ENCODE measurements at regions not wholly inside any gene's neighbourhood (a gene's known extent, or its start where the extent isn't known, plus 50 kb on each side); places are given as distances from the start of the nearest gene placed in this dataset.
"Not testable (repeated sequence)": the region's sequence is repeated elsewhere in the genome, so short reads cannot be mapped to it uniquely, and the experiment has no call there.

DNA sequence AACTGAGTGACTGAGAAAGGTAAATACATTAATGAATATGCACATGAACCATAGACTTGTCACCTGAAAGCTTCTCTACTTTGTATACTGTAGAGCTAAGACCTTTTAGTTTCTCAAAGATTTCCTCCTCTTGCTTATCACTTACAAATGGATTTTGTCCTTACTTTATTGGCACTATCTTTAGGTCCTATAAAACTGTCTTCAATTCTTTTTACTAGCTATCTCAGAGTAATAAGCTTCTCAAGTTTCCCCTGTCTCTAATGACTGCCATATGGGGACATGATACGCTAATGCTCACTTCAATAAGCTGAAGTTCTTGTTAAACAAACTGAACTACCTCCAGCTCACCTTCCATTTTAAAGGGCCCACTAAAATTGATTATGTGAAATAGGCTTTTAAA is 468.2 kb upstream of the CCDC196 start (continued):
- TF ChIP-seq, protein P1, sequence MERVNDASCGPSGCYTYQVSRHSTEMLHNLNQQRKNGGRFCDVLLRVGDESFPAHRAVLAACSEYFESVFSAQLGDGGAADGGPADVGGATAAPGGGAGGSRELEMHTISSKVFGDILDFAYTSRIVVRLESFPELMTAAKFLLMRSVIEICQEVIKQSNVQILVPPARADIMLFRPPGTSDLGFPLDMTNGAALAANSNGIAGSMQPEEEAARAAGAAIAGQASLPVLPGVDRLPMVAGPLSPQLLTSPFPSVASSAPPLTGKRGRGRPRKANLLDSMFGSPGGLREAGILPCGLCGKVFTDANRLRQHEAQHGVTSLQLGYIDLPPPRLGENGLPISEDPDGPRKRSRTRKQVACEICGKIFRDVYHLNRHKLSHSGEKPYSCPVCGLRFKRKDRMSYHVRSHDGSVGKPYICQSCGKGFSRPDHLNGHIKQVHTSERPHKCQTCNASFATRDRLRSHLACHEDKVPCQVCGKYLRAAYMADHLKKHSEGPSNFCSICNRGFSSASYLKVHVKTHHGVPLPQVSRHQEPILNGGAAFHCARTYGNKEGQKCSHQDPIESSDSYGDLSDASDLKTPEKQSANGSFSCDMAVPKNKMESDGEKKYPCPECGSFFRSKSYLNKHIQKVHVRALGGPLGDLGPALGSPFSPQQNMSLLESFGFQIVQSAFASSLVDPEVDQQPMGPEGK (CRISPR knock-in tag; IDR thresholded peaks at IDR 0.05; ENCODE audit: borderline replicate concordance), result no peak
- no peak for TF ChIP-seq OSR1 (CRISPR knock-in tag; IDR thresholded peaks at IDR 0.05)

DNA sequence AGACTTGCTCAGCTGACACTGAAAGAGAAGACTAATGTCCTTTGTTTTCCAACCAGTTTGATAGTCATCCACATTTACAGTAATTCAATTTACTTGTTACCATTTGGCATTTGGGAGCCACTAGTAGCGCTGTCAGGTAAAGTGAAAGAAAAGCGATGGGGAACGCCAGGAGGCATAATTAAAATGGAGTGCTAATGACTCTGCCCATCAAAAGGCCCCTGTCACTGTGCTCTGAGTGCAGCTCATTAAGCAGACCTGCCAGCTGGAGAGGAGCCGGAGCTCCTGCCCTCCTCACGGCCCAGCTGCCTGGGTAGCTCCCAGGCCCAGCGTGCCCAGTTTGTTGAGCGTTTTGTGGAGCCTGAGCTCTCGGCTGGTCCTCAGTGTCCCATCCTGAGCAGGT is 463.6 kb upstream of the CCDC196 start:
- ATAC-seq, result no peak
- TF ChIP-seq, protein P2, sequence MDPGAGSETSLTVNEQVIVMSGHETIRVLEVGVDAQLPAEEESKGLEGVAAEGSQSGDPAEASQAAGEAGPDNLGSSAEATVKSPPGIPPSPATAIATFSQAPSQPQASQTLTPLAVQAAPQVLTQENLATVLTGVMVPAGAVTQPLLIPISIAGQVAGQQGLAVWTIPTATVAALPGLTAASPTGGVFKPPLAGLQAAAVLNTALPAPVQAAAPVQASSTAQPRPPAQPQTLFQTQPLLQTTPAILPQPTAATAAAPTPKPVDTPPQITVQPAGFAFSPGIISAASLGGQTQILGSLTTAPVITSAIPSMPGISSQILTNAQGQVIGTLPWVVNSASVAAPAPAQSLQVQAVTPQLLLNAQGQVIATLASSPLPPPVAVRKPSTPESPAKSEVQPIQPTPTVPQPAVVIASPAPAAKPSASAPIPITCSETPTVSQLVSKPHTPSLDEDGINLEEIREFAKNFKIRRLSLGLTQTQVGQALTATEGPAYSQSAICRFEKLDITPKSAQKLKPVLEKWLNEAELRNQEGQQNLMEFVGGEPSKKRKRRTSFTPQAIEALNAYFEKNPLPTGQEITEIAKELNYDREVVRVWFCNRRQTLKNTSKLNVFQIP (CRISPR knock-in tag; IDR thresholded peaks at IDR 0.05; ENCODE audit: borderline replicate concordance, low read depth), result no peak

DNA sequence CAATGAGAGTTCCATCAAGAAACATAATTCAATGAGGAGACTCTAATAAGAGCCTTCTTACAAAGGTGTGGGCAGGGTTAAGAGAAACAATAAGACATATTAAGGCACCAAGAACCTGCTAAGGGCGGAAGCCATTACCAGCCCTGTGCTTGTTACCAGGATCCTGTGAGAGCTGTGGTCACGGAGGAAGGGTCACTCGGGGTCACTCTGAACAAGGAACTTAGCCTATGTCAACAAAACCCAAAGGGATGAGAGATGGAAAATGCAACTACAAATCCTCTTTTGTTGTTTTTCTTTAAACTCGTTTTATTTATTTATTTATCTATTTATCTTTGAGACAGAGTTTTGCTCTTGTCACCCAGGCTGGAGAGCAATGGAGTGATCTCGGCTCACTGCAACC is 460.4 kb upstream of the CCDC196 start:
- no peak for ATAC-seq
- TF ChIP-seq TOX (CRISPR knock-in tag; IDR thresholded peaks at IDR 0.05; ENCODE audit: borderline replicate concordance) (no peak), ZNF8 (CRISPR knock-in tag; IDR thresholded peaks at IDR 0.05) (no peak), ZC3H10 (CRISPR knock-in tag; IDR thresholded peaks at IDR 0.05) (no peak), BACH2 (CRISPR knock-in tag; IDR thresholded peaks at IDR 0.05; ENCODE audit: borderline replicate concordance) (no peak), ZFP3 (CRISPR knock-in tag; IDR thresholded peaks at IDR 0.05) (no peak), RARB (CRISPR knock-in tag; IDR thresholded peaks at IDR 0.05) (no peak), PPARA (CRISPR knock-in tag; IDR thresholded peaks at IDR 0.05; ENCODE audit: borderline replicate concordance) (no peak), ARNTL (CRISPR knock-in tag; IDR thresholded peaks at IDR 0.05; ENCODE audit: borderline replicate concordance, low read depth) (no peak), GLIS3 (CRISPR knock-in tag; IDR thresholded peaks at IDR 0.05) (no peak)

DNA sequence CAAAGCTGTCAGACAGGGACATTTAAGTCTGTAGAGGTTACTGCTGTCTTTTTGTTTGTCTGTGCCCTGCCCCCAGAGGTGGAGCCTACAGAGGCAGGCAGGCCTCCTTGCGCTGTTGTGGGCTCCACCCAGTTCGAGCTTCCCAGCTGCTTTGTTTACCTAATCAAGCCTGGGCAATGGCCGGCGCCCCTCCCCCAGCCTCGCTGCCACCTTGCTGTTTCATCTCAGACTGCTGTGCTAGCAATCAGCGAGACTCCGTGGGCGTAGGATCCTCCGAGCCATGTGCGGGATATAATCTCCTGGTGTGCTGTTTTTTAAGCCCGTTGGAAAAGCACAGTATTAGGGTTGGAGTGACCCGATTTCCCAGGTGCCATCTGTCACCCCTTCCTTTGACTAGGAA is 454.2 kb upstream of the CCDC196 start:
- ATAC-seq, result not testable (repeated sequence)

DNA sequence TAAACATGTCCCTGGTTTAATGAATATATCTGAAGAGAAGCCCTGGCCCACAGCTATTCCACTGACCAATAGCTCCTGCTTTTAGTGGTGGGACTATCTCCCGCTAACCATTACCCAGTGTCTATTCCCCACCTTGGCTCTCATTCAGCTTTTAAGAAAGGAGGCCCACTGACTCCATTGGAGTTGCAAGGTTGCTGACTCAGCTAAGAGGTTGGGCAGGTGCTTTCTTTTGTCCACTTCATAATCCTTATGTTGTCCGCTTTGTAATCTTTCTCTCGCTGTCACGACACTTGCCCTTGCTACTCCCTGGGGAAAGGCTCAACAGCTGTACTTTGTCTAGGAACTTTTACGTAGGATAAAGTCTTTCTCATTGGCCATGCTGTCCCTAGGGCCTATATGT is 453.4 kb upstream of the CCDC196 start:
- TF ChIP-seq GLIS3 (CRISPR knock-in tag; IDR thresholded peaks at IDR 0.05) (no peak), TOX (CRISPR knock-in tag; IDR thresholded peaks at IDR 0.05; ENCODE audit: borderline replicate concordance) (no peak), ESRRG (CRISPR knock-in tag; IDR thresholded peaks at IDR 0.05) (no peak)

DNA sequence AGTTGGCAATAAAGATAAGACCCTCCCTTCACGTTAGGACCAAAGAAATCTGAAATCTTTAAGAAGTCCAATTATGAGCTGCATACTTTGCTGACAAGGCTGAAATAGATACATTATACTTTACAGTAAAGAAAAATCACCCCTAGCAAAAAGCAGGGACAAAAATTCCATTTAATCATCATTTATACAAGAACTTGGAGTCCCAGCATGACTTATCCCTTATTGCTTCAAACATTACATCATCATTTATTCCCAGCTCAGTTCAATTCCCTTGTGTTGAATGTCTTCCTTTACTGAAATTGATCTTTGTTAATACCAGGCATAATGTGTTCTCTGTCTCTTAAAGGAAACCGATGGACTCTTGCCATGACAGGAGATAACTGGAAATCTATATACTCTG is 449.6 kb upstream of the CCDC196 start:
- no peak for ATAC-seq
- TF ChIP-seq, protein P2 (CRISPR knock-in tag; IDR thresholded peaks at IDR 0.05; ENCODE audit: borderline replicate concordance, low read depth), result no peak
- TF ChIP-seq, protein P3, sequence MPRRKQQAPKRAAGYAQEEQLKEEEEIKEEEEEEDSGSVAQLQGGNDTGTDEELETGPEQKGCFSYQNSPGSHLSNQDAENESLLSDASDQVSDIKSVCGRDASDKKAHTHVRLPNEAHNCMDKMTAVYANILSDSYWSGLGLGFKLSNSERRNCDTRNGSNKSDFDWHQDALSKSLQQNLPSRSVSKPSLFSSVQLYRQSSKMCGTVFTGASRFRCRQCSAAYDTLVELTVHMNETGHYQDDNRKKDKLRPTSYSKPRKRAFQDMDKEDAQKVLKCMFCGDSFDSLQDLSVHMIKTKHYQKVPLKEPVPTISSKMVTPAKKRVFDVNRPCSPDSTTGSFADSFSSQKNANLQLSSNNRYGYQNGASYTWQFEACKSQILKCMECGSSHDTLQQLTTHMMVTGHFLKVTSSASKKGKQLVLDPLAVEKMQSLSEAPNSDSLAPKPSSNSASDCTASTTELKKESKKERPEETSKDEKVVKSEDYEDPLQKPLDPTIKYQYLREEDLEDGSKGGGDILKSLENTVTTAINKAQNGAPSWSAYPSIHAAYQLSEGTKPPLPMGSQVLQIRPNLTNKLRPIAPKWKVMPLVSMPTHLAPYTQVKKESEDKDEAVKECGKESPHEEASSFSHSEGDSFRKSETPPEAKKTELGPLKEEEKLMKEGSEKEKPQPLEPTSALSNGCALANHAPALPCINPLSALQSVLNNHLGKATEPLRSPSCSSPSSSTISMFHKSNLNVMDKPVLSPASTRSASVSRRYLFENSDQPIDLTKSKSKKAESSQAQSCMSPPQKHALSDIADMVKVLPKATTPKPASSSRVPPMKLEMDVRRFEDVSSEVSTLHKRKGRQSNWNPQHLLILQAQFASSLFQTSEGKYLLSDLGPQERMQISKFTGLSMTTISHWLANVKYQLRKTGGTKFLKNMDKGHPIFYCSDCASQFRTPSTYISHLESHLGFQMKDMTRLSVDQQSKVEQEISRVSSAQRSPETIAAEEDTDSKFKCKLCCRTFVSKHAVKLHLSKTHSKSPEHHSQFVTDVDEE (CRISPR knock-in tag; IDR thresholded peaks at IDR 0.05), result no peak
- no peak for TF ChIP-seq ZNF565 (CRISPR knock-in tag; conservative IDR thresholded peaks at IDR 0.05; ENCODE audit: low read depth)
- TF ChIP-seq, protein P4, sequence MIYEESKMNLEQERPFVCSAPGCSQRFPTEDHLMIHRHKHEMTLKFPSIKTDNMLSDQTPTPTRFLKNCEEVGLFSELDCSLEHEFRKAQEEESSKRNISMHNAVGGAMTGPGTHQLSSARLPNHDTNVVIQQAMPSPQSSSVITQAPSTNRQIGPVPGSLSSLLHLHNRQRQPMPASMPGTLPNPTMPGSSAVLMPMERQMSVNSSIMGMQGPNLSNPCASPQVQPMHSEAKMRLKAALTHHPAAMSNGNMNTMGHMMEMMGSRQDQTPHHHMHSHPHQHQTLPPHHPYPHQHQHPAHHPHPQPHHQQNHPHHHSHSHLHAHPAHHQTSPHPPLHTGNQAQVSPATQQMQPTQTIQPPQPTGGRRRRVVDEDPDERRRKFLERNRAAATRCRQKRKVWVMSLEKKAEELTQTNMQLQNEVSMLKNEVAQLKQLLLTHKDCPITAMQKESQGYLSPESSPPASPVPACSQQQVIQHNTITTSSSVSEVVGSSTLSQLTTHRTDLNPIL (CRISPR knock-in tag; IDR thresholded peaks at IDR 0.05; ENCODE audit: low read depth), result no peak
- no peak for TF ChIP-seq BACH2 (CRISPR knock-in tag; IDR thresholded peaks at IDR 0.05; ENCODE audit: borderline replicate concordance)
- TF ChIP-seq, protein P1 (CRISPR knock-in tag; IDR thresholded peaks at IDR 0.05; ENCODE audit: borderline replicate concordance), result no peak
- no peak for TF ChIP-seq TCF4 (CRISPR knock-in tag; IDR thresholded peaks at IDR 0.05; ENCODE audit: borderline replicate concordance)
- TF ChIP-seq ZNF70 (CRISPR knock-in tag; IDR thresholded peaks at IDR 0.05), result no peak
- no peak for TF ChIP-seq ISL1 (CRISPR knock-in tag; IDR thresholded peaks at IDR 0.05)
- no peak for TF ChIP-seq CSDC2 (CRISPR knock-in tag; IDR thresholded peaks at IDR 0.05)
- no peak for TF ChIP-seq OSR1 (CRISPR knock-in tag; IDR thresholded peaks at IDR 0.05)
- TF ChIP-seq GLIS3 (CRISPR knock-in tag; IDR thresholded peaks at IDR 0.05), result no peak
- no peak for TF ChIP-seq SNAI2 (CRISPR knock-in tag; IDR thresholded peaks at IDR 0.05)

More for the DNA sequence above, 453.4 kb upstream of the CCDC196 start:
- ATAC-seq, result no peak

Measured in SK-N-SH treated with all-trans-retinoic acid at 6 μM for 48 hours (cell line).